GM12878 (cell line): ENCODE measurements at regions not wholly inside any gene's neighbourhood (a gene's known extent, or its start where the extent isn't known, plus 50 kb on each side); places are given as distances from the start of the nearest gene placed in this dataset.

Experiments
- ATAC-seq: fragments of 200-7000 bp; cut with Tn5 transposase; 3 replicates; pipeline ENCODE4 v1.9.1; 2020; ENCODE audit warnings: mild to moderate bottlenecking, moderate library complexity
- BruUV-seq: library from RNA; stranded (reverse); fragments of 400-500 nt; replicated peaks from 2 replicates; lab custom pipeline; 2021; lab: Mats Ljungman, UMichigan
- CTCF ChIA-PET: fragments of 300-600 bp; sonication (Branson Sonifier 250); formaldehyde crosslinking; extraction: SDS; loops from one replicate; lab custom pipeline; 2021; ENCODE audit warnings: inconsistent platforms; lab: Yijun Ruan, JAX
- POLR2A ChIA-PET: fragments of 350-600 bp; formaldehyde crosslinking; extraction: SDS; loops from one replicate; lab custom pipeline; 2021; ENCODE audit warnings: inconsistent platforms; lab: Charles Lee
- RAD21 ChIA-PET: fragments of 300-600 bp; sonication (Branson Sonifier 250); formaldehyde crosslinking; loops from one replicate; lab custom pipeline; 2023; ENCODE audit warnings: antibody characterized with exemption; ENCODE audit not compliant: unreplicated experiment; lab: Charles Lee
- SMC1A ChIA-PET: fragments of 300-600 bp; sonication (Branson Sonifier 250); formaldehyde crosslinking; loops from one replicate; lab custom pipeline; 2023; ENCODE audit not compliant: unreplicated experiment, uncharacterized antibody; lab: Charles Lee
- DNase-seq: peaks from one replicate; pipeline ENCODE4 v3.0.0-alpha.2; 2011; ENCODE audit warnings: low read depth, low spot score
- FAIRE-seq: peaks from 3 replicates; lab custom pipeline; 2011; peaks lifted over from hg19 to GRCh38; lab: Jason Lieb, UNC
- H2AFZ ChIP-seq: 2 replicates; pipeline ENCODE4 v1.6.0; 2011; ENCODE audit warnings: low read depth, low read length, control low read depth; ENCODE audit not compliant: control insufficient read depth
- H3K27ac ChIP-seq: 2 replicates; pipeline ENCODE4 v1.5.1; 2011; ENCODE audit warnings: control low read depth; ENCODE audit not compliant: control insufficient read depth, insufficient read depth
- H3K27me3 ChIP-seq, 2 experiments: replicated peaks in 1 of 2; 2 replicates each; pipeline versions ENCODE4 v1.6.0 to v1.6.1; 2011; ENCODE audit warnings: low read length in 1 of 2; ENCODE audit not compliant: control insufficient read depth in 2 of 2, insufficient read depth in 2 of 2
- H3K36me3 ChIP-seq, 2 experiments: 2 replicates each; pipeline ENCODE4 v1.5.1; 2011; ENCODE audit warnings: low read length in 1 of 2; ENCODE audit not compliant: control insufficient read depth in 2 of 2, insufficient read depth in 2 of 2
- H3K4me1 ChIP-seq: 2 replicates; pipeline ENCODE4 v1.6.1; 2011; ENCODE audit warnings: mild to moderate bottlenecking, low read length, moderate library complexity, mixed read lengths; ENCODE audit not compliant: control insufficient read depth, insufficient read depth
- H3K4me2 ChIP-seq: 2 replicates; pipeline ENCODE4 v1.6.0; 2011; ENCODE audit warnings: control low read depth; ENCODE audit not compliant: control insufficient read depth, insufficient read depth
- H3K4me3 ChIP-seq: fragments of 200-600 bp; sonication (generic); 2 replicates; pipeline ENCODE4 v1.5.1; 2016
- H3K79me2 ChIP-seq: 2 replicates; pipeline ENCODE4 v1.6.0; 2011; ENCODE audit warnings: low read length; ENCODE audit not compliant: control insufficient read depth, insufficient read depth
- H3K9ac ChIP-seq: 2 replicates; pipeline ENCODE4 v1.8.0; 2011; ENCODE audit warnings: low read length, control low read depth, mixed read lengths; ENCODE audit not compliant: control insufficient read depth, insufficient read depth
- H3K9me3 ChIP-seq: replicated peaks from 3 replicates; pipeline ENCODE4 v1.5.1; 2011; ENCODE audit warnings: mild to moderate bottlenecking, low read length; ENCODE audit not compliant: control insufficient read depth, insufficient read depth
- H4K20me1 ChIP-seq: 2 replicates; pipeline ENCODE4 v1.6.0; 2011; ENCODE audit not compliant: control insufficient read depth, insufficient read depth
- BACH1 ChIP-seq: fragments of 450-650 bp; IDR thresholded peaks from 2 replicates; pipeline ENCODE4 v1.6.1; 2017; ENCODE audit warnings: mild to moderate bottlenecking, borderline replicate concordance
- NFIC ChIP-seq: IDR thresholded peaks from 2 replicates; pipeline ENCODE4 v1.6.1; 2012; ENCODE audit warnings: low read depth, mild to moderate bottlenecking, inconsistent platforms, low read length, moderate library complexity
- POLR2A ChIP-seq: IDR thresholded peaks from 2 replicates; pipeline ENCODE4 v1.6.1; 2011; ENCODE audit warnings: low read depth, mild to moderate bottlenecking, low read length
- RCOR1 ChIP-seq: conservative IDR thresholded peaks from 2 replicates; pipeline ENCODE4 v1.6.1; 2012; ENCODE audit warnings: low read depth, low read length, improper control_type of control experiment
- RELA ChIP-seq: fragments of 450-650 bp; IDR thresholded peaks from 2 replicates; pipeline ENCODE4 v1.8.0; 2014; ENCODE audit warnings: borderline replicate concordance; ENCODE audit not compliant: partially characterized antibody
- SPI1 ChIP-seq: IDR thresholded peaks from 2 replicates; pipeline ENCODE4 v1.6.1; 2011; ENCODE audit warnings: low read depth, mild to moderate bottlenecking, low read length, moderate library complexity, borderline replicate concordance; ENCODE audit not compliant: insufficient read depth
- SRF ChIP-seq, 2 experiments: IDR thresholded peaks; 2 replicates each; pipeline ENCODE4 v1.6.1; 2011; ENCODE audit warnings: low read depth in 2 of 2, low read length in 2 of 2, mild to moderate bottlenecking in 1 of 2, moderate library complexity in 1 of 2
- STAT1 ChIP-seq: fragments of 450-650 bp; conservative IDR thresholded peaks from 2 replicates; pipeline ENCODE4 v1.6.1; 2014; ENCODE audit warnings: antibody characterized with exemption, mild to moderate bottlenecking
- WRNIP1 ChIP-seq: IDR thresholded peaks from 2 replicates; pipeline ENCODE4 v1.6.1; 2011; ENCODE audit warnings: low read depth, low read length, improper control_type of control experiment, borderline replicate concordance
- WGBS: methylation state at CpG from one replicate; pipeline ENCODE4 v1.1.6; 2016; ENCODE audit warnings: low lambda C conversion rate; ENCODE audit not compliant: insufficient replicate concordance, insufficient coverage; ENCODE audit errors: missing lambda C conversion rate; 5-methylcytosine and 5-hydroxymethylcytosine counted together
- in situ Hi-C: fragments of 300-500 bp; cut with MboI; formaldehyde crosslinking; loops from 9 replicates; pipeline ENCODE4 v1.14.3; 2018; ENCODE audit warnings: mixed read lengths
- intact Hi-C: fragments of 100-400 bp; cut with micrococcal nuclease; formaldehyde crosslinking; loops from one replicate; pipeline ENCODE4 v1.14.2; 2022; ENCODE audit not compliant: unreplicated experiment
- TF ChIP-seq, protein P1 (sequence below): IDR thresholded peaks from 2 replicates; pipeline ENCODE4 v1.6.1; 2012; ENCODE audit warnings: low read length, inconsistent platforms
- TF ChIP-seq, protein P2 (sequence below): fragments of 450-650 bp; formaldehyde crosslinking; IDR thresholded peaks from 2 replicates; pipeline ENCODE4 v1.4.0; 2022; ENCODE audit warnings: mild to moderate bottlenecking, moderate library complexity
- TF ChIP-seq, protein P3 (sequence below): fragments of 450-650 bp; IDR thresholded peaks from 2 replicates; pipeline ENCODE4 v1.6.1; 2017; ENCODE audit warnings: mild to moderate bottlenecking, low read depth, inconsistent platforms; ENCODE audit not compliant: poor library complexity, severe bottlenecking
- TF ChIP-seq, protein P4 (sequence below): fragments of 450-650 bp; conservative IDR thresholded peaks from 2 replicates; pipeline ENCODE4 v1.6.1; 2017; ENCODE audit warnings: mild to moderate bottlenecking, moderate library complexity

DNA sequence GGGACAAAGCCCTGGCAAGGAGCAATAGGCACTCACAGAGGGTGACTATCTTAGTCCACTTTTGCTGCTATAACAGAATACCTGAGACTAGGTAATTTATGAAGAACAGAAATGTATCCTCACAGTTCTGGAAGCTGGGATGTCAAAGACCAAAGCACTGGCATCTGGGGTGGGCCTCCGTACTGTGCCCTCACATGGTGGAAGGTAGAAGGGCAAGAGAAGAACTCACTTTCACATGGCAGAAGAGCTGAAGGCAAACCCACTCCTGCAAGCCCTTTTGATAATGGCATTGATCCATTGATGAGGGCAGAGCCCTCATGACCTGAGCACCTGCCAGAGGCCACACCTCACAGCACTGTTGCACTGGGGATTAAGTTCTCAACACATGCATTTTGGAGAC lies 173.4 kb upstream of the C2CD4B start:
- ATAC-seq (no peak), FAIRE-seq (no peak), DNase-seq (no peak)
- 6% methylated on average over 1 of the region's 1 CpG for WGBS
- ChIA-PET RAD21 (no interaction called here), POLR2A (no interaction called here), CTCF (interaction anchor here (0.7 kb wide), 1 partner anchor 14 kb away, joined by 3 read pairs; no protein-coding TSS in a partner anchor), SMC1A (no interaction called here)
- Histone ChIP-seq H3K4me3 (no peak overlapping the region), H3K9ac (no peak overlapping the region), H4K20me1 (no peaks in the 10 kb centered on the region), H3K9me3 (no peaks in the 10 kb centered on the region), H3K4me2 (no peak overlapping the region), H2AFZ (no peak overlapping the region), H3K36me3 (no peaks in the 10 kb centered on the region), H3K4me1 (no peaks in the 10 kb centered on the region), H3K79me2 (no peaks in the 10 kb centered on the region), H3K27me3 (no peaks in the 10 kb centered on the region), H3K27ac (no peak overlapping the region)
- no TSS peak for BruUV-seq
- TF ChIP-seq RELA (no peak), BACH1 (no peak), NFIC (no peak), POLR2A (no peak), SPI1 (no peak), WRNIP1 (no peak), RCOR1 (no peak), SRF (IDR thresholded peaks at IDR 0.05; ENCODE audit: low read depth in 2 of 2, low read length in 2 of 2) (no peak), STAT1 (no peak)
- TF ChIP-seq, protein P1, sequence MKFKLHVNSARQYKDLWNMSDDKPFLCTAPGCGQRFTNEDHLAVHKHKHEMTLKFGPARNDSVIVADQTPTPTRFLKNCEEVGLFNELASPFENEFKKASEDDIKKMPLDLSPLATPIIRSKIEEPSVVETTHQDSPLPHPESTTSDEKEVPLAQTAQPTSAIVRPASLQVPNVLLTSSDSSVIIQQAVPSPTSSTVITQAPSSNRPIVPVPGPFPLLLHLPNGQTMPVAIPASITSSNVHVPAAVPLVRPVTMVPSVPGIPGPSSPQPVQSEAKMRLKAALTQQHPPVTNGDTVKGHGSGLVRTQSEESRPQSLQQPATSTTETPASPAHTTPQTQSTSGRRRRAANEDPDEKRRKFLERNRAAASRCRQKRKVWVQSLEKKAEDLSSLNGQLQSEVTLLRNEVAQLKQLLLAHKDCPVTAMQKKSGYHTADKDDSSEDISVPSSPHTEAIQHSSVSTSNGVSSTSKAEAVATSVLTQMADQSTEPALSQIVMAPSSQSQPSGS = no peak
- TF ChIP-seq, protein P2, sequence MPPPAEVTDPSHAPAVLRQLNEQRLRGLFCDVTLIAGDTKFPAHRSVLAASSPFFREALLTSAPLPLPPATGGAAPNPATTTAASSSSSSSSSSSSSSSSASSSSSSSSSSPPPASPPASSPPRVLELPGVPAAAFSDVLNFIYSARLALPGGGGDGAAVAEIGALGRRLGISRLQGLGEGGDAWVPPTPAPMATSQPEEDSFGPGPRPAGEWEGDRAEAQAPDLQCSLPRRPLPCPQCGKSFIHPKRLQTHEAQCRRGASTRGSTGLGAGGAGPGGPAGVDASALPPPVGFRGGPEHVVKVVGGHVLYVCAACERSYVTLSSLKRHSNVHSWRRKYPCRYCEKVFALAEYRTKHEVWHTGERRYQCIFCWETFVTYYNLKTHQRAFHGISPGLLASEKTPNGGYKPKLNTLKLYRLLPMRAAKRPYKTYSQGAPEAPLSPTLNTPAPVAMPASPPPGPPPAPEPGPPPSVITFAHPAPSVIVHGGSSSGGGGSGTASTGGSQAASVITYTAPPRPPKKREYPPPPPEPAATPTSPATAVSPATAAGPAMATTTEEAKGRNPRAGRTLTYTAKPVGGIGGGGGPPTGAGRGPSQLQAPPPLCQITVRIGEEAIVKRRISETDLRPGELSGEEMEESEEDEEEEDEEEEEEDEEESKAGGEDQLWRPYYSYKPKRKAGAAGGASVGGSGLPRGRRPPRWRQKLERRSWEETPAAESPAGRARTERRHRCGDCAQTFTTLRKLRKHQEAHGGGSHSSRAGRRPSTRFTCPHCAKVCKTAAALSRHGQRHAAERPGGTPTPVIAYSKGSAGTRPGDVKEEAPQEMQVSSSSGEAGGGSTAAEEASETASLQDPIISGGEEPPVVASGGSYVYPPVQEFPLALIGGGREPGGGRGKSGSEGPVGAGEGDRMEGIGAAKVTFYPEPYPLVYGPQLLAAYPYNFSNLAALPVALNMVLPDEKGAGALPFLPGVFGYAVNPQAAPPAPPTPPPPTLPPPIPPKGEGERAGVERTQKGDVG (CRISPR knock-in tag) = no peak
- TF ChIP-seq, protein P3, sequence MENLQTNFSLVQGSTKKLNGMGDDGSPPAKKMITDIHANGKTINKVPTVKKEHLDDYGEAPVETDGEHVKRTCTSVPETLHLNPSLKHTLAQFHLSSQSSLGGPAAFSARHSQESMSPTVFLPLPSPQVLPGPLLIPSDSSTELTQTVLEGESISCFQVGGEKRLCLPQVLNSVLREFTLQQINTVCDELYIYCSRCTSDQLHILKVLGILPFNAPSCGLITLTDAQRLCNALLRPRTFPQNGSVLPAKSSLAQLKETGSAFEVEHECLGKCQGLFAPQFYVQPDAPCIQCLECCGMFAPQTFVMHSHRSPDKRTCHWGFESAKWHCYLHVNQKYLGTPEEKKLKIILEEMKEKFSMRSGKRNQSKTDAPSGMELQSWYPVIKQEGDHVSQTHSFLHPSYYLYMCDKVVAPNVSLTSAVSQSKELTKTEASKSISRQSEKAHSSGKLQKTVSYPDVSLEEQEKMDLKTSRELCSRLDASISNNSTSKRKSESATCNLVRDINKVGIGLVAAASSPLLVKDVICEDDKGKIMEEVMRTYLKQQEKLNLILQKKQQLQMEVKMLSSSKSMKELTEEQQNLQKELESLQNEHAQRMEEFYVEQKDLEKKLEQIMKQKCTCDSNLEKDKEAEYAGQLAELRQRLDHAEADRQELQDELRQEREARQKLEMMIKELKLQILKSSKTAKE = no peak
- TF ChIP-seq, protein P4, sequence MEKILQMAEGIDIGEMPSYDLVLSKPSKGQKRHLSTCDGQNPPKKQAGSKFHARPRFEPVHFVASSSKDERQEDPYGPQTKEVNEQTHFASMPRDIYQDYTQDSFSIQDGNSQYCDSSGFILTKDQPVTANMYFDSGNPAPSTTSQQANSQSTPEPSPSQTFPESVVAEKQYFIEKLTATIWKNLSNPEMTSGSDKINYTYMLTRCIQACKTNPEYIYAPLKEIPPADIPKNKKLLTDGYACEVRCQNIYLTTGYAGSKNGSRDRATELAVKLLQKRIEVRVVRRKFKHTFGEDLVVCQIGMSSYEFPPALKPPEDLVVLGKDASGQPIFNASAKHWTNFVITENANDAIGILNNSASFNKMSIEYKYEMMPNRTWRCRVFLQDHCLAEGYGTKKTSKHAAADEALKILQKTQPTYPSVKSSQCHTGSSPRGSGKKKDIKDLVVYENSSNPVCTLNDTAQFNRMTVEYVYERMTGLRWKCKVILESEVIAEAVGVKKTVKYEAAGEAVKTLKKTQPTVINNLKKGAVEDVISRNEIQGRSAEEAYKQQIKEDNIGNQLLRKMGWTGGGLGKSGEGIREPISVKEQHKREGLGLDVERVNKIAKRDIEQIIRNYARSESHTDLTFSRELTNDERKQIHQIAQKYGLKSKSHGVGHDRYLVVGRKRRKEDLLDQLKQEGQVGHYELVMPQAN = no peak
- in situ Hi-C loops (no loop called here), intact Hi-C loops (no loop called here)
